ENCODE measurements at regions not wholly inside any gene's neighbourhood (a gene's known extent, or its start where the extent isn't known, plus 50 kb on each side); places are given as distances from the start of the nearest gene placed in this dataset.
A peak's percentile ranks its signal among the peaks of the same experiment; 100 is the strongest.

DNA sequence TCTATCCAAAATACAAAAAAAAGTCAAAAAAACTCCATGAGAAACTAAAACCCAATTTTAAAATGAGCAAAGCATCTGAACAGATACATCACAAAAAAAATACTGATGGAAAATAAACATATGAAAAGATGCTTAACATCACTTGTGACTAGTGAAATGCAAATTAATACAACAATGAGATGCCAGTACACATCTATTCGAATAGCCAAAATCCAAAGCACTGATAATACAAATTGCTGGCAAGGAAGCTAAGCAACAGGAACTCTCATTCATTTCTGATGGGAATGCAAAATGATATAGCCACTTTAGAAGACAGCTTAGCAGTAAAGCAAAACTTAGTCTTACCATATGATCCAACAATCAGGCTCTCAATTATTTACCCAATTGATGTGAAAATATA lies 190.2 kb upstream of the FN1 start:
- Histone ChIP-seq H3K9ac (no peak overlapping the region), H3K4me2 (ENCODE audit: unreplicated experiment) (no peak overlapping the region)
- in situ Hi-C loops (cut with MboI): no loop called here

DNA sequence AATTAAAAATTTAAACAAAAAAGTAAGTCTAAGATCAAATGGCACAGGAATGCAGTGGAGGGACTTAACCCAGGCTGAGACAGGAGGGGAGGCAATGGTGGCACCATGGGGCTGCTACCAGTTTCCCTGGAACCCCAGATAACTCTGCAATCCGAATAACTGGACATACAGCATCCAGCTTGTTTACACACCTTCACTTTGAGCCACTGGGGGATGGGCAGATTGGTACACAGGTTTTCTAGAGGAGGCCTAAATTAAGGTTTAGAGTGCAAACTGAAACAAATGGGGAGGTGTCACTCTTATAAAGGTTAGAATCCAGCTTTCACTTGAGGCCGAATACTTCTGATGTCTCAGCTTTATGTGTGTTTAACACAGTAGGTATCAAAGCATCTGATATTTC lies 189.3 kb upstream of the FN1 start:
- Histone ChIP-seq H3K27ac (peak overlapping the region; percentile 73; the same call in 1 of the 2 replicates), H3K27me3 (replicated peaks; ENCODE audit: insufficient read depth) (no peaks in the 10 kb centered on the region)
- TF ChIP-seq EZH2phosphoT487 (IDR thresholded peaks at IDR 0.05; ENCODE audit: insufficient read depth, low read depth) (no peak), EZH2 (IDR thresholded peaks at IDR 0.05; ENCODE audit: insufficient read depth, poor library complexity, severe bottlenecking) (no peak)

More for the DNA sequence above, 190.2 kb upstream of the FN1 start:
- no peaks in the 10 kb centered on the region for H4K20me1 ChIP-seq (ENCODE audit: insufficient read depth)
- WGBS, 2 experiments (ENCODE audit: low coverage in 1 of 2, low lambda C conversion rate in 2 of 2, missing lambda C conversion rate in 2 of 2): 100% methylated on average over 1 of the region's 1 CpG
- H3K9me2 ChIP-seq (ENCODE audit: insufficient read depth): no peaks in the 10 kb centered on the region
- H3K27me3 ChIP-seq (replicated peaks; ENCODE audit: insufficient read depth): no peaks in the 10 kb centered on the region
- DNase-seq: no peak
- H3K27ac ChIP-seq: no peak overlapping the region
- TF ChIP-seq EZH2phosphoT487 (IDR thresholded peaks at IDR 0.05; ENCODE audit: insufficient read depth, low read depth): no peak
- TF ChIP-seq EZH2 (IDR thresholded peaks at IDR 0.05; ENCODE audit: insufficient read depth, poor library complexity, severe bottlenecking): no peak
- no peak overlapping the region for H3K4me3 ChIP-seq
- H3F3A ChIP-seq (ENCODE audit: insufficient read depth): peaks cover 4% of the 10 kb centered on the region; the same call in 1 of the 2 replicates
- no peak overlapping the region for H2AFZ ChIP-seq
- no peaks in the 10 kb centered on the region for H3K9me3 ChIP-seq (ENCODE audit: low read depth)
- peaks cover 15% of the 10 kb centered on the region for H3K4me1 ChIP-seq (ENCODE audit: insufficient read depth)
- no peaks in the 10 kb centered on the region for H3K36me3 ChIP-seq (ENCODE audit: low read depth)
- no peaks in the 10 kb centered on the region for H3K79me2 ChIP-seq (ENCODE audit: insufficient read depth)

DNA sequence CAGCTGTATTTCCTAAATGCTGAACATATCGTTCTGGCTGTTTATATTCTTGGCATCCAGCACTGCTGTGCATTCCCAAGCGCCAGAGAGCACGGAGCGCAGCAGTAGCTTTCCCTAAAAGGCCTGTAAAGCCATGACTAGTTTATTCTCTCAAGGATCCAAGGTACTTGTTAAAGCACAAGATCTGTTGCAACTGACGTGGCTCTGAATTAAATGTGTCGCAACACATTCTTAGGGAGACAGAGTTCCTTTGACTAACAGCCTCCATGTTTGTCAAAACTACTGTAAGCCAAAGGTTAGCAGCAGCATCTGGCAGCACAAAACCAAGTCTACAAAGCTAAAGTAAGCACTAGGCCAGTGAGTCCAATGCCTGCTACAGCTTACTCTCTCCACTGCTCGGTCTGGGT lies 188.6 kb upstream of the FN1 start:
- WGBS, 2 experiments (ENCODE audit: low coverage in 1 of 2, low lambda C conversion rate in 2 of 2, missing lambda C conversion rate in 2 of 2): 22 to 46% methylated on average over 7 of the region's 7 CpGs
- peak overlapping the region; percentile 76 for H2AFZ ChIP-seq
- no peaks in the 10 kb centered on the region for H3K36me3 ChIP-seq (ENCODE audit: low read depth)
- H3K27me3 ChIP-seq (replicated peaks; ENCODE audit: insufficient read depth): no peaks in the 10 kb centered on the region
- peak overlapping the region; percentile 29 for H3K4me2 ChIP-seq (ENCODE audit: unreplicated experiment)
- no peak overlapping the region for H3K4me3 ChIP-seq
- H3K9me2 ChIP-seq (ENCODE audit: insufficient read depth): no peaks in the 10 kb centered on the region
- TF ChIP-seq EZH2 (IDR thresholded peaks at IDR 0.05; ENCODE audit: insufficient read depth, poor library complexity, severe bottlenecking): no peak
- TF ChIP-seq EZH2phosphoT487 (IDR thresholded peaks at IDR 0.05; ENCODE audit: insufficient read depth, low read depth): no peak
- peak overlapping the region; percentile 44 for H3K9ac ChIP-seq
- no peaks in the 10 kb centered on the region for H4K20me1 ChIP-seq (ENCODE audit: insufficient read depth)
- peaks cover 4% of the 10 kb centered on the region; the same call in 1 of the 2 replicates for H3F3A ChIP-seq (ENCODE audit: insufficient read depth)
- H3K9me3 ChIP-seq (ENCODE audit: low read depth): no peaks in the 10 kb centered on the region
- H3K27ac ChIP-seq: peak overlapping the region; percentile 73
- H3K4me1 ChIP-seq (ENCODE audit: insufficient read depth): peaks cover 23% of the 10 kb centered on the region
- in situ Hi-C loops (cut with MboI): no loop called here
- no peaks in the 10 kb centered on the region for H3K79me2 ChIP-seq (ENCODE audit: insufficient read depth)
- DNase-seq: peak; percentile 92

More for the DNA sequence above, 189.3 kb upstream of the FN1 start:
- H3K4me3 ChIP-seq: no peak overlapping the region
- H3K79me2 ChIP-seq (ENCODE audit: insufficient read depth): no peaks in the 10 kb centered on the region
- H3K9me3 ChIP-seq (ENCODE audit: low read depth): no peaks in the 10 kb centered on the region
- H3K4me2 ChIP-seq (ENCODE audit: unreplicated experiment): no peak overlapping the region
- no peaks in the 10 kb centered on the region for H3K36me3 ChIP-seq (ENCODE audit: low read depth)
- in situ Hi-C loops (cut with MboI): no loop called here
- no peaks in the 10 kb centered on the region for H4K20me1 ChIP-seq (ENCODE audit: insufficient read depth)
- H3F3A ChIP-seq (ENCODE audit: insufficient read depth): peaks cover 4% of the 10 kb centered on the region; the same call in 1 of the 2 replicates
- H3K9me2 ChIP-seq (ENCODE audit: insufficient read depth): no peaks in the 10 kb centered on the region
- no peak overlapping the region for H3K9ac ChIP-seq
- 98 to 100% methylated on average over 2 of the region's 2 CpGs for WGBS, 2 experiments (ENCODE audit: low coverage in 1 of 2, low lambda C conversion rate in 2 of 2, missing lambda C conversion rate in 2 of 2)
- H2AFZ ChIP-seq: no peak overlapping the region
- H3K4me1 ChIP-seq (ENCODE audit: insufficient read depth): peaks cover 15% of the 10 kb centered on the region
- no peak for DNase-seq

DNA sequence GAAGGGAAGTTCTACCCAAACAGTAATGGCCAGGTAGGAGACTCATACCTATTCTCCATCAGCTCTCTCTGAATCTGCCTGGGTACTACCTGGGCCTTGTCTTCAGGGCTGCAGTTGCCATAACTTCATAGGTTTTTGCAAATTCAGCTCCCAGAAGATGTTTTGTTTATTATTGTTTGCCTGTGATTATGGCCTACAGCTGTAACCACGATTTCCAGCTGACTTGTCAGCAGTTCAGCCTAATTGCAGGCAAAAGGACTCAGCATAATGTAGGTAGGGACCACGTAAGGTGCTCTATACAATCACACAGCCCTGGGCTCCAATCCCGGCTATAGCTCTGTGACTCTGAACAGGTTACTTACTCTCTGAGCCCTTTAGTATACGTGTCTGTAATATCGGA lies 187.0 kb upstream of the FN1 start:
- DNase-seq: no peak
- H3K9ac ChIP-seq: no peak overlapping the region

DNA sequence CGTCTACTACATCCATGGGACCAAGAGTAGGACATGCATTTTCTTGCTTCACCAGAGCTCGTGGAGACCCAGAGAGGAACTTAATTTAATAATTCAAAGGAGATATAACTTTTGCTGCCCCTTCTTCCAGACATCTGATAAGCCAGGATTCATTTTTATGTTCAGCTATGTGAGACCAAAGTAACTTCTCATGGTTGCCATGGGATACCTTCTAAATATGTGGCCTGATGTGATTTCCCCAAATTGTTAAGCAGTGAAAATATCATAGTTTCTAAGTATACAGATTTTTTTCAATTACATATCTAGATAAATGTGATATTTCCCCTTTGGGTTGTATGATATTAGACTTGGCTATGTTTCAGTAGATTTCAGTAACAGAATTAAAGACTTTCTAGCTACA lies 185.5 kb upstream of the FN1 start:
- Histone ChIP-seq H4K20me1 (ENCODE audit: insufficient read depth) (no peaks in the 10 kb centered on the region), H3K4me1 (ENCODE audit: insufficient read depth) (peaks cover 34% of the 10 kb centered on the region), H3K9me3 (ENCODE audit: low read depth) (no peaks in the 10 kb centered on the region), H3K27ac (no peak overlapping the region), H3K27me3 (replicated peaks; ENCODE audit: insufficient read depth) (no peaks in the 10 kb centered on the region), H3K9ac (no peak overlapping the region), H3K4me3 (no peak overlapping the region), H3K4me2 (ENCODE audit: unreplicated experiment) (no peak overlapping the region), H3K79me2 (ENCODE audit: insufficient read depth) (no peaks in the 10 kb centered on the region), H3K9me2 (ENCODE audit: insufficient read depth) (no peaks in the 10 kb centered on the region), H3F3A (ENCODE audit: insufficient read depth) (peaks cover 4% of the 10 kb centered on the region; the same call in 1 of the 2 replicates), H3K36me3 (ENCODE audit: low read depth) (no peaks in the 10 kb centered on the region), H2AFZ (no peak overlapping the region)
- TF ChIP-seq EZH2phosphoT487 (IDR thresholded peaks at IDR 0.05; ENCODE audit: insufficient read depth, low read depth) (no peak), EZH2 (IDR thresholded peaks at IDR 0.05; ENCODE audit: insufficient read depth, poor library complexity, severe bottlenecking) (no peak)
- WGBS, 2 experiments (ENCODE audit: low coverage in 1 of 2, low lambda C conversion rate in 2 of 2, missing lambda C conversion rate in 2 of 2): 89 to 98% methylated on average over 2 of the region's 2 CpGs
- in situ Hi-C loops (cut with MboI): no loop called here
- no peak for DNase-seq

More for the DNA sequence above, 187.0 kb upstream of the FN1 start:
- Histone ChIP-seq H3K36me3 (ENCODE audit: low read depth) (no peaks in the 10 kb centered on the region), H3F3A (ENCODE audit: insufficient read depth) (peaks cover 4% of the 10 kb centered on the region; the same call in 1 of the 2 replicates), H3K9me3 (ENCODE audit: low read depth) (no peaks in the 10 kb centered on the region), H4K20me1 (ENCODE audit: insufficient read depth) (no peaks in the 10 kb centered on the region), H3K27me3 (replicated peaks; ENCODE audit: insufficient read depth) (no peaks in the 10 kb centered on the region), H3K9me2 (ENCODE audit: insufficient read depth) (no peaks in the 10 kb centered on the region), H3K79me2 (ENCODE audit: insufficient read depth) (no peaks in the 10 kb centered on the region), H3K27ac (no peak overlapping the region), H3K4me1 (ENCODE audit: insufficient read depth) (peaks cover 34% of the 10 kb centered on the region), H2AFZ (no peak overlapping the region), H3K4me3 (no peak overlapping the region), H3K4me2 (ENCODE audit: unreplicated experiment) (no peak overlapping the region)
- TF ChIP-seq EZH2 (IDR thresholded peaks at IDR 0.05; ENCODE audit: insufficient read depth, poor library complexity, severe bottlenecking) (no peak), EZH2phosphoT487 (IDR thresholded peaks at IDR 0.05; ENCODE audit: insufficient read depth, low read depth) (no peak)
- in situ Hi-C loops (cut with MboI): no loop called here
- WGBS, 2 experiments (ENCODE audit: low coverage in 1 of 2, low lambda C conversion rate in 2 of 2, missing lambda C conversion rate in 2 of 2): 88% methylated on average over 5 of the region's 5 CpGs
